B cell (primary cell): ENCODE measurements at regions not wholly inside any gene's neighbourhood (a gene's known extent, or its start where the extent isn't known, plus 50 kb on each side); places are given as distances from the start of the nearest gene placed in this dataset.

Experiments
- EZH2 ChIP-seq: IDR thresholded peaks from 2 replicates; pipeline ENCODE4 v1.6.1; 2012; ENCODE audit warnings: borderline replicate concordance, low read depth, mild to moderate bottlenecking, moderate library complexity, low read length; ENCODE audit not compliant: insufficient read depth, poor library complexity, severe bottlenecking
- TF ChIP-seq, protein P1 (sequence below): fragments of 200-600 bp; IDR thresholded peaks from one replicate; pipeline ENCODE4 v1.8.0; 2022; ENCODE audit warnings: antibody characterized with exemption, mild to moderate bottlenecking

DNA sequence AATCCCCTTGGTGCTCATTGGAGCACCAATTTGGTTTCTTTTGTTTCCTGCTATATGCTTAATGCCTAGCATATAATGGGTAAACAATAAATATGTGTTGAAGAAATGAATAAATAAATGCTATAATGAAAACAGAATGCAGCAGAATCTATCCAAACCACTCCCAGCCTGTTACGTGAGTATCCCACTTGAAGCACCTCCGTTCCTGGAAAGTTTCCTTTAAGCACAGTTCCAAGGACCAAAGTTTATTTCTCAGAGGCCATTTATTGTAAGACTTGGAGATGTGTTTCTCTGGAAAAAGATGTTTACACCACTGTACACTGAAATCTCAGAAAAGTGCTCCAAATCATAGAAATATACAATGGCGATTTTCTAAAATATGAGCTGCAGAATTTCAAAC, 187.0 kb downstream of the SOX9 start:
- TF ChIP-seq, protein P1, sequence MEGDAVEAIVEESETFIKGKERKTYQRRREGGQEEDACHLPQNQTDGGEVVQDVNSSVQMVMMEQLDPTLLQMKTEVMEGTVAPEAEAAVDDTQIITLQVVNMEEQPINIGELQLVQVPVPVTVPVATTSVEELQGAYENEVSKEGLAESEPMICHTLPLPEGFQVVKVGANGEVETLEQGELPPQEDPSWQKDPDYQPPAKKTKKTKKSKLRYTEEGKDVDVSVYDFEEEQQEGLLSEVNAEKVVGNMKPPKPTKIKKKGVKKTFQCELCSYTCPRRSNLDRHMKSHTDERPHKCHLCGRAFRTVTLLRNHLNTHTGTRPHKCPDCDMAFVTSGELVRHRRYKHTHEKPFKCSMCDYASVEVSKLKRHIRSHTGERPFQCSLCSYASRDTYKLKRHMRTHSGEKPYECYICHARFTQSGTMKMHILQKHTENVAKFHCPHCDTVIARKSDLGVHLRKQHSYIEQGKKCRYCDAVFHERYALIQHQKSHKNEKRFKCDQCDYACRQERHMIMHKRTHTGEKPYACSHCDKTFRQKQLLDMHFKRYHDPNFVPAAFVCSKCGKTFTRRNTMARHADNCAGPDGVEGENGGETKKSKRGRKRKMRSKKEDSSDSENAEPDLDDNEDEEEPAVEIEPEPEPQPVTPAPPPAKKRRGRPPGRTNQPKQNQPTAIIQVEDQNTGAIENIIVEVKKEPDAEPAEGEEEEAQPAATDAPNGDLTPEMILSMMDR: no peak
- no peak for TF ChIP-seq EZH2
